ENCODE measurements at regions not wholly inside any gene's neighbourhood (a gene's known extent, or its start where the extent isn't known, plus 50 kb on each side); places are given as distances from the start of the nearest gene placed in this dataset.

DNA sequence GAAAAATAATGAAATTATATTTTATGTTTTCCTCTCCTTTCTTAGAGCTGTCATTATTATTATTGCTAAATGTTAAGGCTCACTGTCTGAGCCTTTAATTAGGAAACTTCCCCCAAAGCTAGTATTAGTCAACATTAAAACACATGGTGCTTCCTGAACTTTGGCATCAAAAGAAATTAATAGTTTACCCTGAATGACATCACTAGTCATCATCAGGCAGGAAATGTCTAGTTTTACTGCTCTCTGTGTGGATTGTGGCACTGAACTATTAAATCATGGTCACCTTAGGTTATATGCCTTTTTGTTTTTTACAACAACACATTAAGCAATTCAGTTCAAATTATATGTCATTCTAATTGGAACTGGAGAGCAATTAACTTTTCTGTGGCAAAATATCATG, 595.5 kb downstream of the SLITRK1 start:
- H3K79me2 ChIP-seq (replicated peaks; ENCODE audit: insufficient read depth), result no peaks in the 10 kb centered on the region
- H3K36me3 ChIP-seq (ENCODE audit: insufficient read depth), result no peaks in the 10 kb centered on the region
- H3K36me3 Mint-ChIP-seq (ENCODE audit: low read depth), result no peaks in the 10 kb centered on the region
- H3K27ac Mint-ChIP-seq, result no peak overlapping the region
- TF ChIP-seq, protein P1, sequence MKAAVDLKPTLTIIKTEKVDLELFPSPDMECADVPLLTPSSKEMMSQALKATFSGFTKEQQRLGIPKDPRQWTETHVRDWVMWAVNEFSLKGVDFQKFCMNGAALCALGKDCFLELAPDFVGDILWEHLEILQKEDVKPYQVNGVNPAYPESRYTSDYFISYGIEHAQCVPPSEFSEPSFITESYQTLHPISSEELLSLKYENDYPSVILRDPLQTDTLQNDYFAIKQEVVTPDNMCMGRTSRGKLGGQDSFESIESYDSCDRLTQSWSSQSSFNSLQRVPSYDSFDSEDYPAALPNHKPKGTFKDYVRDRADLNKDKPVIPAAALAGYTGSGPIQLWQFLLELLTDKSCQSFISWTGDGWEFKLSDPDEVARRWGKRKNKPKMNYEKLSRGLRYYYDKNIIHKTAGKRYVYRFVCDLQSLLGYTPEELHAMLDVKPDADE (IDR thresholded peaks at IDR 0.05), result no peak
- TF ChIP-seq ZNF114 (CRISPR knock-in tag; IDR thresholded peaks at IDR 0.05) (no peak), STAT1 (IDR thresholded peaks at IDR 0.05; ENCODE audit: unreplicated experiment) (no peak), ZNF331 (CRISPR knock-in tag; IDR thresholded peaks at IDR 0.05; ENCODE audit: low read depth) (no peak), NANOG (IDR thresholded peaks at IDR 0.05; ENCODE audit: borderline replicate concordance) (no peak), EZH2 (IDR thresholded peaks at IDR 0.05; ENCODE audit: low read depth, unreplicated experiment) (no peak), EZH2phosphoT487 (IDR thresholded peaks at IDR 0.05; ENCODE audit: unreplicated experiment) (no peak), JUNB (IDR thresholded peaks at IDR 0.05; ENCODE audit: unreplicated experiment) (no peak), POLR2AphosphoS5 (IDR thresholded peaks at IDR 0.05; ENCODE audit: low read depth) (no peak), CREB1 (CRISPR knock-in tag; IDR thresholded peaks at IDR 0.05; ENCODE audit: low read depth) (no peak), REST (IDR thresholded peaks at IDR 0.05; ENCODE audit: unreplicated experiment) (no peak)
- TF ChIP-seq, protein P2, sequence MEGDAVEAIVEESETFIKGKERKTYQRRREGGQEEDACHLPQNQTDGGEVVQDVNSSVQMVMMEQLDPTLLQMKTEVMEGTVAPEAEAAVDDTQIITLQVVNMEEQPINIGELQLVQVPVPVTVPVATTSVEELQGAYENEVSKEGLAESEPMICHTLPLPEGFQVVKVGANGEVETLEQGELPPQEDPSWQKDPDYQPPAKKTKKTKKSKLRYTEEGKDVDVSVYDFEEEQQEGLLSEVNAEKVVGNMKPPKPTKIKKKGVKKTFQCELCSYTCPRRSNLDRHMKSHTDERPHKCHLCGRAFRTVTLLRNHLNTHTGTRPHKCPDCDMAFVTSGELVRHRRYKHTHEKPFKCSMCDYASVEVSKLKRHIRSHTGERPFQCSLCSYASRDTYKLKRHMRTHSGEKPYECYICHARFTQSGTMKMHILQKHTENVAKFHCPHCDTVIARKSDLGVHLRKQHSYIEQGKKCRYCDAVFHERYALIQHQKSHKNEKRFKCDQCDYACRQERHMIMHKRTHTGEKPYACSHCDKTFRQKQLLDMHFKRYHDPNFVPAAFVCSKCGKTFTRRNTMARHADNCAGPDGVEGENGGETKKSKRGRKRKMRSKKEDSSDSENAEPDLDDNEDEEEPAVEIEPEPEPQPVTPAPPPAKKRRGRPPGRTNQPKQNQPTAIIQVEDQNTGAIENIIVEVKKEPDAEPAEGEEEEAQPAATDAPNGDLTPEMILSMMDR (conservative IDR thresholded peaks at IDR 0.05; ENCODE audit: low read depth in 2 of 2), result no peak
- TF ChIP-seq, protein P3, sequence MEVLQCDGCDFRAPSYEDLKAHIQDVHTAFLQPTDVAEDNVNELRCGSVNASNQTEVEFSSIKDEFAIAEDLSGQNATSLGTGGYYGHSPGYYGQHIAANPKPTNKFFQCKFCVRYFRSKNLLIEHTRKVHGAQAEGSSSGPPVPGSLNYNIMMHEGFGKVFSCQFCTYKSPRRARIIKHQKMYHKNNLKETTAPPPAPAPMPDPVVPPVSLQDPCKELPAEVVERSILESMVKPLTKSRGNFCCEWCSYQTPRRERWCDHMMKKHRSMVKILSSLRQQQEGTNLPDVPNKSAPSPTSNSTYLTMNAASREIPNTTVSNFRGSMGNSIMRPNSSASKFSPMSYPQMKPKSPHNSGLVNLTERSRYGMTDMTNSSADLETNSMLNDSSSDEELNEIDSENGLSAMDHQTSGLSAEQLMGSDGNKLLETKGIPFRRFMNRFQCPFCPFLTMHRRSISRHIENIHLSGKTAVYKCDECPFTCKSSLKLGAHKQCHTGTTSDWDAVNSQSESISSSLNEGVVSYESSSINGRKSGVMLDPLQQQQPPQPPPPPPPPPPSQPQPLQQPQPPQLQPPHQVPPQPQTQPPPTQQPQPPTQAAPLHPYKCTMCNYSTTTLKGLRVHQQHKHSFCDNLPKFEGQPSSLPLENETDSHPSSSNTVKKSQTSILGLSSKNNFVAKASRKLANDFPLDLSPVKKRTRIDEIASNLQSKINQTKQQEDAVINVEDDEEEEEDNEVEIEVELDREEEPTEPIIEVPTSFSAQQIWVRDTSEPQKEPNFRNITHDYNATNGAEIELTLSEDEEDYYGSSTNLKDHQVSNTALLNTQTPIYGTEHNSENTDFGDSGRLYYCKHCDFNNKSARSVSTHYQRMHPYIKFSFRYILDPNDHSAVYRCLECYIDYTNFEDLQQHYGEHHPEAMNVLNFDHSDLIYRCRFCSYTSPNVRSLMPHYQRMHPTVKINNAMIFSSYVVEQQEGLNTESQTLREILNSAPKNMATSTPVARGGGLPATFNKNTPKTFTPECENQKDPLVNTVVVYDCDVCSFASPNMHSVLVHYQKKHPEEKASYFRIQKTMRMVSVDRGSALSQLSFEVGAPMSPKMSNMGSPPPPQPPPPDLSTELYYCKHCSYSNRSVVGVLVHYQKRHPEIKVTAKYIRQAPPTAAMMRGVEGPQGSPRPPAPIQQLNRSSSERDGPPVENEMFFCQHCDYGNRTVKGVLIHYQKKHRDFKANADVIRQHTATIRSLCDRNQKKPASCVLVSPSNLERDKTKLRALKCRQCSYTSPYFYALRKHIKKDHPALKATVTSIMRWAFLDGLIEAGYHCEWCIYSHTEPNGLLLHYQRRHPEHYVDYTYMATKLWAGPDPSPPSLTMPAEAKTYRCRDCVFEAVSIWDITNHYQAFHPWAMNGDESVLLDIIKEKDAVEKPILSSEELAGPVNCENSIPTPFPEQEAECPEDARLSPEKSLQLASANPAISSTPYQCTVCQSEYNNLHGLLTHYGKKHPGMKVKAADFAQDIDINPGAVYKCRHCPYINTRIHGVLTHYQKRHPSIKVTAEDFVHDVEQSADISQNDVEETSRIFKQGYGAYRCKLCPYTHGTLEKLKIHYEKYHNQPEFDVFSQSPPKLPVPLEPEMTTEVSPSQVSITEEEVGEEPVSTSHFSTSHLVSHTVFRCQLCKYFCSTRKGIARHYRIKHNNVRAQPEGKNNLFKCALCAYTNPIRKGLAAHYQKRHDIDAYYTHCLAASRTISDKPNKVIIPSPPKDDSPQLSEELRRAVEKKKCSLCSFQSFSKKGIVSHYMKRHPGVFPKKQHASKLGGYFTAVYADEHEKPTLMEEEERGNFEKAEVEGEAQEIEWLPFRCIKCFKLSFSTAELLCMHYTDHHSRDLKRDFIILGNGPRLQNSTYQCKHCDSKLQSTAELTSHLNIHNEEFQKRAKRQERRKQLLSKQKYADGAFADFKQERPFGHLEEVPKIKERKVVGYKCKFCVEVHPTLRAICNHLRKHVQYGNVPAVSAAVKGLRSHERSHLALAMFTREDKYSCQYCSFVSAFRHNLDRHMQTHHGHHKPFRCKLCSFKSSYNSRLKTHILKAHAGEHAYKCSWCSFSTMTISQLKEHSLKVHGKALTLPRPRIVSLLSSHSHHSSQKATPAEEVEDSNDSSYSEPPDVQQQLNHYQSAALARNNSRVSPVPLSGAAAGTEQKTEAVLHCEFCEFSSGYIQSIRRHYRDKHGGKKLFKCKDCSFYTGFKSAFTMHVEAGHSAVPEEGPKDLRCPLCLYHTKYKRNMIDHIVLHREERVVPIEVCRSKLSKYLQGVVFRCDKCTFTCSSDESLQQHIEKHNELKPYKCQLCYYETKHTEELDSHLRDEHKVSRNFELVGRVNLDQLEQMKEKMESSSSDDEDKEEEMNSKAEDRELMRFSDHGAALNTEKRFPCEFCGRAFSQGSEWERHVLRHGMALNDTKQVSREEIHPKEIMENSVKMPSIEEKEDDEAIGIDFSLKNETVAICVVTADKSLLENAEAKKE (CRISPR knock-in tag; IDR thresholded peaks at IDR 0.05), result no peak
- no peak overlapping the region for H3K4me2 ChIP-seq
- no peaks in the 10 kb centered on the region for H3F3A ChIP-seq (replicated peaks; ENCODE audit: low read depth)
- no peaks in the 10 kb centered on the region for H3K9me3 Mint-ChIP-seq
- H4K20me1 ChIP-seq (replicated peaks; ENCODE audit: insufficient read depth), result no peaks in the 10 kb centered on the region
- no peak overlapping the region for H3K4me3 Mint-ChIP-seq
- no peaks in the 10 kb centered on the region; the same call in 2 of the 3 replicates for H3K4me1 Mint-ChIP-seq
- no peak for DNase-seq (ENCODE audit: low spot score)
- peaks cover 3% of the 10 kb centered on the region for H3K4me1 ChIP-seq (ENCODE audit: insufficient read depth)
- no peaks in the 10 kb centered on the region for H3K27me3 ChIP-seq (ENCODE audit: insufficient read depth)
- H3K9me2 ChIP-seq (ENCODE audit: insufficient read depth), result no peaks in the 10 kb centered on the region
- no peak for ATAC-seq
- H2AFZ ChIP-seq, result no peak overlapping the region
- no peak overlapping the region for H3K27ac ChIP-seq (ENCODE audit: low read depth)
- H3K4me3 ChIP-seq, result no peak overlapping the region
- H3K27me3 Mint-ChIP-seq (ENCODE audit: insufficient read depth, low read depth, poor library complexity), result no peaks in the 10 kb centered on the region
